RWPE1 (cell line): ENCODE measurements at regions not wholly inside any gene's neighbourhood (a gene's known extent, or its start where the extent isn't known, plus 50 kb on each side); places are given as distances from the start of the nearest gene placed in this dataset.

Experiments
- CTCF ChIA-PET: fragments of 350-600 bp; sonication (Branson Sonifier 250); formaldehyde crosslinking; extraction: SDS; loops from one replicate; lab custom pipeline; 2021; lab: Yijun Ruan, JAX
- POLR2A ChIA-PET: fragments of 400-600 bp; formaldehyde crosslinking; extraction: SDS; loops from one replicate; lab custom pipeline; 2020; ENCODE audit warnings: antibody characterized with exemption; ENCODE audit not compliant: low non-redundant PET; lab: Yijun Ruan, JAX
- DNase-seq: peaks from one replicate; pipeline ENCODE4 v3.0.0; 2012; ENCODE audit warnings: low spot score
- H3K27ac ChIP-seq: fragments of 450-650 bp; 2 replicates; pipeline ENCODE4 v1.5.1; 2017
- CTCF ChIP-seq: fragments of 450-650 bp; conservative IDR thresholded peaks from 2 replicates; pipeline ENCODE4 v1.5.1; 2017; ENCODE audit warnings: low read depth, mild to moderate bottlenecking

DNA sequence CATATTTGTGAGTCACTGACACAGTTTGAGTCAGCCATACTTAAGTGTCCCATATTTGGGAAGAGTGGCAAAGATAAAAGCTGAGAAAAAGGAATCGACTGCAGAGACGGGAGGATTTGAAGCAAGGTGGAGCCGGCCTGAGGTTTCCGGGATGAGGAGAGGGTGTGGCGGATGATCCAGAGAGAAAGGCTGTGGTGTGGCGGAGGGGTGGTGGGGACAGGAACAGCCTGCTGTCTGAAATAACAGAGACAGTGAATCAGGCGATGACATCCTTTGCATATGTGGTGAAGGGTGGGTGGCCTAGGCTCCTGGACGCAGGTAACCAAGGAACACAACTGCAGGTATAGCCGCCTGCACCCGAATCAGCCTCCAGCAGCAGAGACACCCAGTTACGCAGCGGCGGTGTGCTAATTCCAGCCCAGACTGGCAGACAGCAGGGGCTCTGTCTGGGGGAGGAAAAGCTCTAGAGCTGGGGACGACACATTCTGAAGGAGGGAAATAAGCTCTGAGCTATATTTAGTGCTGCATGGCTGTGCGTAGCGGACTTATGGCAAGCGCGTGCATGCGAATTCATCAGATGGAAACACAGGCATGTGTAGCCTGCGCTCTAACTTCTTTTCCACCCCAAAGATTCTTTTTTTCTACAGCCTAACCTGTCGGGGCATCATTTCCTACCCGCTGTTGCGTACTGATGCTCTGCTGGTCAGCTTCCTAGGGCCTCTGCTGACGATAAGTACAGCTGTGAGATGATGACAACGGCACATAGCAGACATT lies 62.7 kb upstream of the BARX2 start:
- TF ChIP-seq CTCF = no peak
- no peak for DNase-seq
- ChIA-PET CTCF (interaction anchor here (0.5 to 0.8 kb wide), 2 partner anchors 119 to 209 kb away, joined by 4 to 5 read pairs; no protein-coding TSS in a partner anchor), POLR2A (interaction anchor here (0.6 kb wide), 1 partner anchor 9 kb away, joined by 6 read pairs; no protein-coding TSS in a partner anchor)
- H3K27ac ChIP-seq = no peak overlapping the region

DNA sequence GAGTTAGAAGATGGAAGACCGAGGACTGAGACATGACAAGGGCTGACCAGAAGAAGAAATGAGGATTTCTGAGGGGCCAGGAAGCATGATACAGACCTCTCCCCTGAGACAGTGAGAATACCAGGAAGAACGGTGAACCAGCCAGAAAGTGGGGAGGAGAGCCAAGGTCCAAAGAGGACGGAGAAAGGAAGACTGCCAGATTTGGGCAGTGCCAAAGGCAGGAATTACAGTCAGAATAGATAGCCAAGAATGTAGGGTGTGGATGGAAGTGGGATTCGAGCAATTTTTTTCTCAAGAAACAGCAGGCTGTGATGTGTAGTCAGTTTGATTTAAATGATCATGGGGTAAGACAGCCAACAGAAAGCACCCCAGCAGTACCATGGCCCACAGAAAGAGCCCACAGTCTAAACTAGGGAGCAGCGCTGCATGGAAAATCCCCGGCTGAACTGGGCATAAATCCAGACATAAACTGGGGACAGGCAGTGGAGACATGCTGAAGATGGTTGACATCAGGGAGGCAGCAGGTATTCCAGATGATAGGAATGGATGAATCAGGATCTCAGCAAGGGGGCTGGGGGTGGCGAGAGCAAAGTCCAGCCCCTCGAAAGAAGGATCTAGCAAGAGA lies 67.3 kb upstream of the BARX2 start:
- no peak for TF ChIP-seq CTCF
- DNase-seq = no peak
- POLR2A ChIA-PET = no interaction called here

DNA sequence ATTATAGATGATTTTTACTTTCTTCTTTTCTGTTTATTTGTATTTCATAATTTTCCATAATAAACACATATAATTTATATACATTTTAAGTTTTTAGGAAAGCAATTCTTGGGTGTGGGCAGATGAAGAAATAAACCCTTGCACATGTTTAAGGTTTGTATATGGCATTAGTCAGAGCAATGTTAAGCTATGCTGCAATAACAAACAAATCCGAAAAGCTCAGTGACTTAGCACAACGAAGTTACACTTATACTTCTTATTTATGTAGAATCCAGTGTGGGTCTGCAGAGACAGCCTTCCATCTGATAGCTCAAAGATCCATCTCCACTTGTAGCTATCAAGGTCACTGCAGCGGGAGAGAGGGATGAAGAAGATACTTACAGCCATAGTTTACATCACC lies 68.5 kb upstream of the BARX2 start:
- DNase-seq = no peak
- ChIA-PET CTCF (no interaction called here), POLR2A (no interaction called here)
- no peak overlapping the region for H3K27ac ChIP-seq
- TF ChIP-seq CTCF = no peak

More for the DNA sequence above, 67.3 kb upstream of the BARX2 start:
- no peak overlapping the region for H3K27ac ChIP-seq
- CTCF ChIA-PET = no interaction called here

DNA sequence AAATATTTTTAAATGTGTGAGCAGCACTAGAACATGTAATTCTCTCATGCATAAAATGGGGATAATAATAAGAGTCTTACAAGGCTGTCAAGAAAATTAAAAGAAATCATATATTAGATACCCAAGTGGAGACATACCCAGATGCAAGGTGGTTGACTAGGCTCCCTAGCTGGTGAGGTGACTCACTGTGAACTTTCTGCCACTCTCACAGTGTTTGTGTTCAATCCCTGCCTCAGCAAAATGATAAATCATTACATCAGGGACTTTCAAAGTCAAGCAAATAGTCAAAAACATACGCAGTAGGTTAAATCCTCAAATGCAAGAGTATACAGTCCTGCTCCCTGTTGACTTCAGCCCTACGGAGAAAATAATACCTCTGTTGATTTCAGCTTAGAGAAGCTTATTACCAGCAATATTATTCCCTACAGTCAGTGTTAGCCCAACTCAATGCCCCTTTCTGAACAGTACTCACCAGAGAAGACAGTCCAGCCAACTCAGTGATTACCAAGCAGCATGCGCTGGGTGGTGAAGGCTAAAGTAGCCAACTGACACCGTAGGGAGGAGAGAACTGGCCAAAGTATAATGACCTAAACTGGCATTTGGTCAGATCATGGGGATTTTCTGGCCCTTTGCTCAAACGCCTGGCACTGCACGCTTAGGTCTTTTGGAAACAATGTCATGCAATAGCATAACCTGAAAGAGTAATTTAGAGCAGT lies 73.1 kb upstream of the BARX2 start:
- TF ChIP-seq CTCF = no peak
- DNase-seq = no peak
- POLR2A ChIA-PET = no interaction called here
- H3K27ac ChIP-seq = no peak overlapping the region
- CTCF ChIA-PET = no interaction called here

GRCh38 chr11:129300099-129300498 lies 75.5 kb upstream of the BARX2 start:
- POLR2A ChIA-PET = no interaction called here
- no peak for TF ChIP-seq CTCF

DNA sequence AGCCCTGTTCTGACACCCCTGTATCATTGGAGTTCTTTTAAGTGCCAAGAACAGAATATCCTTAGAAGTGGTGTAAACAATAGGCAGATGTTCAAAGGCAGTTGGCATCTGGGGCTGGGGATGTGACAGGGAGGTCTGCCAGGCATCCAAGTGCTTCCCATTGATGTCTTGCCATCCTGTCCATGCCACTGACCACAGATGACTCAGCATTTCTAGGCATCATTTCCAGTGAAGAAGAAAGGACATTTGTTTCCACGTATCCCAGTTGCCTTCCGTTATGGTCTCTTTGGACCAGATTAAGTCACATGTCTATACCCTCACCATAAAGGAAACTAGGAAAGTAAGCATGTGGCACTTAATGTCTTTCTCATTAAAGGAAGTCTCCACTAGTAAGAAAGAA lies 76.7 kb upstream of the BARX2 start:
- TF ChIP-seq CTCF = no peak
- H3K27ac ChIP-seq = no peak overlapping the region
- ChIA-PET POLR2A (no interaction called here), CTCF (no interaction called here)
- DNase-seq = no peak

More at GRCh38 chr11:129300099-129300498, 75.5 kb upstream of the BARX2 start:
- no peak overlapping the region for H3K27ac ChIP-seq
- no peak for DNase-seq
- CTCF ChIA-PET = no interaction called here
